Pons (tissue), 1 donor: ENCODE measurements at regions not wholly inside any gene's neighbourhood (a gene's known extent, or its start where the extent isn't known, plus 50 kb on each side); places are given as distances from the start of the nearest gene placed in this dataset.
"Not testable (repeated sequence)": the region's sequence is repeated elsewhere in the genome, so short reads cannot be mapped to it uniquely, and the experiment has no call there.

Experiments
- DNase-seq: peaks from one replicate; pipeline ENCODE4 v3.0.0-alpha.2; 2016; ENCODE audit warnings: low spot score

DNA sequence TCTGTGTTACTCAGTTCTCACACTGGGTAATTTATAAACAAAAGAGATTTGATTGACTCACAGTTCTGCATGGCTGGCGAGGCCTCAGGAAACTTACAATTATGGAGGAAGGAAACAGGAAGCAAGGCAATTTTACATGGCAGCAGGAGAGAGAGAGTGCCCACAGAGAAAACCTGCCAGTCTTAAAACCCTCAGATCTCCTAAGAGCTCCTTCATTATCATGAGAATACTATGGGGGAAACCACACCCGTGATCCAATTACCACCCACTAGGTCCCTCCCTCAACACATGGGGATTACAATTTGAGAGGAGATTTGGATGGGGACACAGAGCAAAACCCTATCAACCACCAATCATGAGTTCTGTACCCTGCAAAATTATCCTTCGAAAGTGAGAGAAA lies 1180.8 kb downstream of the JRKL start:
- DNase-seq: no peak

DNA sequence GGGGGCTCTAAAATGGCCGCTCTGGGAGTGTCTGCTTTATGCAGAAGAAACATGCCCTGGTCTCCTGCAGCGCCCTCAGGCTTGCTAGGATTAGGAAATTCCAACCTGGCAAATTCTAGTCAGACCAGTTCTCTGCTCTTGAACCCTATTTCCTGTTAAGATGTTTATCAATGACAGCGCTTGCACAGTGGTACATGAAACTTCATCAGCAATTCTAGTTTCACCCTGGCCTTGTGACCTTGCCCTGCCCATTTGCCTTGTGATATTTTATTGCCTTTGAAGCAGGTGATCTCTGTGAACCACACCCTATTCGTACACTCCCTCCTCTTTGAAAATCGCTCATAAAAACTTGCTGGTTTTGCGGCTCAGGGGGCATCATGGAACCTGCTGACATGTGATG lies 1184.0 kb downstream of the JRKL start:
- not testable (repeated sequence) for DNase-seq

DNA sequence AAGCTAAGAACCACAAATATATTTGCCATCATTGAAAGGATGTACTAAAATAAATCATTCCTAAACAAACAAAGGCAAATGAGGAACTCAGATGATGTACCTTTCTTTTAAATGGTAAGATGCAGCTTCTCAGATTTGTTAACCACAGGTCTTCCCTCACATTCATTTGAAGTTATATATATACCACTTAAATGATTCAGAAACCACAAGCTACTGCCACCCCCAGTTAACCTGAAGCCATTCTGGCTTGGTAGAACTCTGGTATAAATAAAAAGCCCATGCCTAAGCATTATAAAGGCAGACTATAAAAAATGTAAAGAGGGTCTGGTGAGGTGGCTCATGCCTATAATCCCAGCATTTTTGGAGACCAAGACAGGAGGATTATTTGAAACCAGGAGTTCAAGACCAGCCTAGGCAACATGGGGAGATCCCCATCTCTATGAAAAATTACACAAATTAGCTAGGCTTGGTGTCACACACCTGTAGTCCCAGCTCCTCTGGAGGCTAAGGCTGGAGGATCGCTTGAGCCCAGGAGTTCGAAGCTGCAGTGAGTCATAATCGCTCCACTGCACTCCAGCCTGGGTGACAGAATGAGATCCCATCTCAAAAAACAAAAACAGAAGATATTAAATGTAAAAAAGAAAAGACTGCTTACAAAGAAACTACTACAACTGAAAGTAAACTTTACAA lies 1185.3 kb downstream of the JRKL start:
- no peak for DNase-seq

DNA sequence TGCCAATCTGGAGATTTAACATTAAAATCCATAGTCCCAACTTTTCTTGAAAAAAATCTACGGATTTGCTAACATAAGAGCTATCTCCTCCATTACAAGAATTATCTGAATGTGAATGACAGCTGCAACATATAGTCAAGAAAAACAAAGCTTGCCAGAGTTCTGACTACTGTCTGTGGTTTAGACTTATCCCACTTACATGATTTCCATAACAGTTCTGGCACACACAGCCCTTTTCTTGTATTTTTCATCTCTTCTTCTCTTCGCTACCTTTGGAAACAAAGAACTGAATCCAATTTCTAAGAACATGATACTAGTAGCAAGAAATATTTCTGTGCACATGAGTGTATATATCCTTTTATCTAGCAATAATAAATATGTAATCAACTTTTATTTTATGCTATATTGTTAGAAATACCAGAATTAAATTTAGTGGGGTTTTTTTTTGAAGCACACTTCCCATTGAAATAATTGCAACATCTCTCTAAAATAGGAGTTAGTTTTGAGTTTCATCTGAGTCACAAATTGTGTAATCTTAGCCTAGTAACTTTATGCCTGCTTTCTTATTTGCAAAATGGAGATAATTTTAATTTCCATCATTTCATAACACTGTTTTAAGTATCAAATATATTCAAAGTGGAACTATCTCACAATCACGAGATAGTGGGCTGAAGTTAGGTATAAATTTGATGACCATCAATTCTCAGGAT lies 1217.6 kb downstream of the JRKL start:
- no peak for DNase-seq

DNA sequence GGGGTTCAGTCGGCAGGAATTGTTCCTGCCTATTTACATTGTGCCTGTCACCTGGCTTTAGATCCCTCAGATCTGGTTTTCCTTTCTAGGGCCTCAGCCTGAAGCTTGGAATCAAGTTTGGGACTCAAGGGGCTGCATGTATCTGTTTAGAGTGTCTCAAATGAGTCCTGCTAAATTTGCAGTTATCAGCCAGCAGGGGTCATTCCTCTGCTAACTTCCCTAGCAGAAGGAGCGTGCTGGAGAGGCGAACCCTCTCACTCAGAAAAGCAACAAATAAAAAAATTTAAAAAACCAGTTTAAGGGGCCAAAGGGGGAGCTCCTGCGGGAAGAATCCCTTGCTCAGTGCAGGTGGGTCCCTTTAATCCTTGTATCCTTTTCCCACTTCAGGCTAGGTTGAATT lies 1220.2 kb downstream of the JRKL start:
- no peak for DNase-seq

DNA sequence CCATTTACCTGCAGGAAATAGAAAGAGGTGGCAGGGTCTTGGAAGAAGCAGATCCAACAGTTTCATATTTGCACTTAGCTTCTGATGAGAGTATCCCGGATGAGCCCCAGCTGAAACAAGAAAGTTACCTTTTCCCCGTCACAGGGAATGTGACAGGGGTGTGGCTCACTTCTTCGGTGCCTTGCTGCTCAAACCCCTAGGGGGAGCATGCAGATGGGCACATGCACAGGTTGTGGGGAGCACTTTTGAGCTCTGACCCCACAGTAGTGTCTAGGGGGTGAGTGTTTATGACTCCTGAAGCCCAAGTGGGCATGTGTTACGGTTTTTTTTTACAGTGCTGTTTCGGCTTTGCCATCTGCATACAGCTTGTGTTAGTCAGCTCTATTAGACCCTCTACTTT lies 1221.0 kb downstream of the JRKL start:
- no peak for DNase-seq

DNA sequence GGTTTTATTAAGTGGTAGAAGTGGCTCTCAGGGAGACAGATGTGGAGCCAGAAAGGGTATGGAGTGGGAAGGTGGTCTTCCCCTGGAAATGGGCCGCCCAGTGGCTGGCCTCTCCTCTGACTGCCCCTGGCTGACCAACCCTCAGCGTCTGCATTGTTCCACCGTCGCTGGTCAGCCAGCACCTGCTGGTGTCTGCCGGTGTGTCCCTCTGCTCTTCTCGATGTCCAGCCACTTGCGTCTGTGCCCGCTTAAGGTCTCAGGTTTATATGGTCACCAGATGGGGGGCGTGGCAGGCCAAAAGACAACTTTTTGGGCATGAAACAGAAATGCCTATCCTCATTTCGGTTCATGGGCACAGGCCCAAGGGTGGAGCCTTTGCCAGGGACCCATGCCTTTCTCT lies 1221.5 kb downstream of the JRKL start:
- DNase-seq: no peak

DNA sequence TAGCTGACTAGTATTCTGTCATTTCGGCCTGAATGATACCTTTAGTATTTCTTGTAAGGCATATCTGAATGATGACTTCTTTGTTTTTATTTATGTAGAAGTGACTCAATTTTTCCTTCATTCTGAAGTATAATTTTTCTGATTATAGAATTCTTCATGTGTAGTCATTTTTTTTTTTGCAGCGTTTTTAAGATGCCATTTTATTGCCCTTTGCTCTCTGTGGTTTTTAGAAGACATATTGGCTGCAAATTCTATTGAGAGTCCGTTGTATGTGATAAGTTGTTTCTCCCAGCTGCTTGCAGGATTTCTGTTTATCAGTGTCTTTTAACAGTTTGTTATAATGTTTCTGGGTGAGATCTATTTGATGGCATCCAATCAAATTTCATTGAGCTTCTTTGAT lies 1224.8 kb downstream of the JRKL start:
- no peak for DNase-seq

DNA sequence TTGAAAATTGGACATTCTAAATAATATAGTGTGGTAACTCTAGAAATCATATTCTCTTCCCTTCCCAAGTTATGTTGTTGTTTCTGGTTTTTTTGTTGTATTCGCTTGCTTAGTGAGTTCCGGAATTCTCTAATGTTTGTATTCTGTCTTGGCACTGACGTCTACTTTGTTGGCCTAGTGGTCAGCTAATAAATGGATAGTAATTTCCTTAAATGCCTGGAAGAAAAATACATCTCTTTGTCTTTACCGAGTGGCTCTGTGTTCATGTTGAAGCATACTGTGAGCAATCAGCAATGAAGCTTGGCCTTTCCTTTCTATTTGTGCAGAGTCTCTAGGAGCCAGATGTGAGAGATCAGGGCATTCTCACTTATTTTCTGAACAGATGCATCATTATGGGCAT lies 1225.7 kb downstream of the JRKL start:
- no peak for DNase-seq

DNA sequence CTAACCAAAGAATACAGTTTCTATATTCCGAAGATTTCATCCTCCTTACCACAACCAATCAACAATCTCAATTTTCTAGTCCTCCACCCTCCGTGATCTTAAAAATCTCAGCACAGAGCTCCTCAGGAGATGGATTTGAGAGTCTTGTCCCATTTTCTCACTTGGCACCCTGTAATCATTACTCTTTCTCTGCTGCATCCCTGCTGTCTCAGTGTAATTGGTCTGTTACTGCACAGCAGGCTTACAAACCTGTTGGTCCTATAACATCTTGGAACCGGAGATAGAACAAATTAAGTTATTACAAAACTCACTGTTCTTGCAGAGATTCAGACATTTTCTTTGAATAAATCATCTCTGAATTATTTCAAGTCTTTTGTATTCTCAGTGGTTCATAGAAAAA lies 1227.2 kb downstream of the JRKL start:
- no peak for DNase-seq

DNA sequence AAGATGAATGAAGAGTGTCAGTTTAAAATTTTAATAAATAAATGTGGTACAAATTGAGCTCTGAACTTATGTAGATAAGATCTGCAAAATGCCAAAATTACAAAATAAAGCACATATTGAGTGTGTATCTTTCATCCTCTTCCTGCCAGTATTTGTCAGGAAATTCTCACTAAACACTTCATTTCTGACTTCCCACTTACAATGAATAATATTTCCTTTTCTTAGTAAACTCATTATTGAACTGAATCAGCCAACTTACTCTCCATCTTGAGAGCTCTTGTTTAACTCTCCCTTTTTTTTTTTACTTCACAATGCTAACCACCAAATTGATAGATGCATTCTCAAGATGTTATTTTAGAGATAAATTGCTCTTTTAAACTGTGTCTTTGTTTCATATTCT lies 1230.2 kb downstream of the JRKL start:
- DNase-seq: no peak

DNA sequence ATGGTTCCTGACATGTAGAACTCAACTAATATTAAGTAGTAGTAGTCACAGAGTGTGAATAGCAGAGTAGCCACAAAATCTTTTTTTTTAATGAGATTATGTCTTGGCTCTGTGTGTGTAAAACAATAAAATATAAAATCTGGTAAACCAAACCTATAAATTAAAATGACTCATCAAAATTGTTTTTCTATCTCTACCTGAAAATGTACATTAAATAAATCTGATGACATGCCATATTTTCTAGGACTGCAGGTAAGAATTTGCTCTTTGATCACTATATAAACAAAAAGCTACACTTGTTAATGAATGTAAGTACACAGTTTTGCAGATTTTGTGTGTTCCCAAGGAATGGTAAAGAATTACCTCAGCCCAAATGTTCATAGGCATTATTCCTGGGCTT lies 1231.5 kb downstream of the JRKL start:
- DNase-seq: no peak

DNA sequence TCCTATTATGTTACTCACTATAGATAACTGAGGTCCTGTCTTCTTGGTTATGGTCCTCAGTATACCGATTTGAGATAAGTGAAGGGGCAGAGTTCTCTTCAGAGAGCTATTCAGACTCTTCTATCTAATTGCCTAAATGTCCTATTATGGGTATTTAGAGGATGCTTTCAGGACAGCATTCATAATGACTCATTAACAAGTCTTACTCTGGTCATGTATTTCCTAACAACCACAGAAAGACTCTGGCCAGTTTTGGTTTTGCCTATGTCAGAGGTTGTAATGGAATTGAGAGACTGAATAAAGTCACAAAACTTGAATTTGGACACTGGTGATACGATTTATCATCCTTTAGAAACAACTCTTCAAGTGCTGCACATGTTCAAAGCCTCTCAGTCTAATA lies 1233.0 kb downstream of the JRKL start:
- no peak for DNase-seq

DNA sequence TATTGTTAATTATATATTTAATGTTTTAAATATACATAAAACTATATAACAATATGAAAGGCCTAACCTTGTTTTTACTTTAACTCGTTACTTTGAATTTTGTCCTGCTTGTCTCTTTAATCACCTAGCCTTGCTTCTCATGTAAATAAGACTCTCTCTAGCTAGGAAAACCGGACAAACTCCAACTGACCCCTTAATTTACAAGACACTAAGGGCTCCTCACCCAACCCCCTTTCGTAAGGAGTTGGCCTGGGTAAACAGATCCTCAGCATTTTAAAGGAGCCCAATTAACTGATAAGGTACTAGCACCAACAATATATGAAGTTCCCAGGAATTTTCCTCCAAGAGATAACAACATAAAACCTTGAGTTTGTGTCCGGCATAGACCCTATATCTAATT lies 1246.9 kb downstream of the JRKL start:
- not testable (repeated sequence) for DNase-seq

DNA sequence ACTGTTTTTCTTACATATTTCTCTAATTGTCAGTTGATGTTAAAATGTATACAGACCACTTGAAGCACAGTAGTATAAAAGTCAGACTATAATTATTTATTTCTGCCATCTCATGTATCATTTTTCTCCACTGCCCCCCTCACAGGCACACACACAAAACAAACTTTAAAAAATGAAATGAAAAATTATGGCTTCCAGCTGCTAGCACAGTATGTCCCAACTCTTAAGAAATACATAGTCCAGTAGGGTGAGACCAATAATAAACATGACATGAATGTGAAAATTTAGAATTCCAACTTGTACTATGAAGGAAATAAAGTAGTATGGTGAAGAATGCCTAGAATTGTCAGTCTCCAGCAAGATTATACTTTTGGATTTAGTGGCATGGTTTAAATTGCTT lies 1247.9 kb downstream of the JRKL start:
- DNase-seq: no peak

DNA sequence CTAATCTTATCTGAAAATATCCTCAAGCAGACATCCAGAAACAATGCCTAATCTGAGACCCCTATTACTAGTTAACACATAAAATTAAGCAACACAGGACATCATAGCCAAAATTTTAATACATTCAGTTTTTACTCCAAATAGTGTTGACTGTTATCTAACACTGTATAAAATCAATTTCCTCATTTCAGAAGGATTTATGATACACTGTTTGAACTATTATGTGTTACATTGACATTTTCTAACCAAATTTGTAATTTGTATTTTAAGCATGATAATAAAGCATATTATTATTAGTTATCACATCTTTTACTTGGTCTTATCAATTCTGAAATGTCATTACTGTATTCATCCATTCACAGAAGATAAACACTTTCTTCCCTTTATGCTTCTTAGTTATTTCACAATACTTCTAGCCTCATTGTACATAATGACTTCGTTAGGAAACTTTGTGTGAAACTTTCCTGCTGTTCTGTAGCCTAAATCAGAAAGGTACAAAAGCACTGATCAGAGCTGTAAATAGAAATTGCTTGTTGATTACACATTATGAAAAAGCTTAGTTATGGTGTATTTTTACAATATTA lies 1248.9 kb downstream of the JRKL start:
- DNase-seq: no peak

DNA sequence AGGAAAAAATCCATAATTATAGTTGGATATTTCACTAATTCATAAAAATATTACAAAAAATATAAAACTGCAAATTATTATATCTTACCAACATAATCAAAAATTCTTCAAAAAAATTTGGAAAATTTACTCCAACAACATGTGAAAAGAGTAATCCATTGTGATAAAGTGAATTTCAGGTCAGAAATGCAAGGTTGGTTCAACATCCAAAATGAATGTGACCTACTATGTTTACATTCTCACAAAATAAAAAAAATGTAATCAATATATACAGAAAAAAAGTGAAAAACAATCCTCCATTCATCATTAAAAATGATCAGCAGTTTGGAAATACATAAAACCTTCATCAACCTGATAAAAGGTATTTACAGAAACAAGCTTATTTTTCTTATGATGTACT lies 1252.2 kb downstream of the JRKL start:
- DNase-seq: no peak

DNA sequence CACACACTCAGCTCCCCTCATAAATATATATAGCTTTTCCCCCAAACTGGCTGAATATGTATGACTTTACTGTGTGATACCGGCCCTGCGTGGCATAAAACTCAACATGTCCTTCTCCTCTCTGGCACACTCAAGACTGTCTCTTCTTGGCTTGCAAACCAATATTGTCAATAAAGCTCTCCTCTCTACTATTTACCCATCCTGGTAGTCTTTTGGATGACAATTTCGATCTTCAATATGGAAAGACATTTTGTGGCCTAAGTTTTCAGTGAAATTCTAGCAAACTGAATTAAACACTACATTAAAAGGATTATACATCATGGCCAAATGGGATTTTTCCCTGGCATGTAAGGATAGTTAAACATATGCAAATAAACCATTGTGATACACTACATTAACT lies 1255.9 kb downstream of the JRKL start:
- no peak for DNase-seq

DNA sequence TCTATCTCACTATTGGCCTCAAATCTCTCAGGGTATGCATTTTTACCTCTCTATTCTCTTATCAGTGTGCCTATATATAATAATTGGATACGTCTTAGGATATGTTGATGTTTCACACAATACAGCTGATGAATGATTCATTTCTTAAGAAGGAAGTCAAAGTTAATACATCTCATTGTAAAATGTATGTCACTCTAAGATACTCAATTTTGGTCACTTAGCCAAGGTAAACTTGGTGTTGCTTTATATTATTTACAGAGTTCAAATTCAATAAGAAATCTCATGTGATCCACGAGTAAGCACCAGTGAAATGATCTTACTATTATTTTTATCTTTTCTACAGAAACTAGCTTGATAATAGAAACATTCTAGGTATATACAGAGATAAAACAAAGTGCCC lies 1266.5 kb downstream of the JRKL start:
- no peak for DNase-seq

DNA sequence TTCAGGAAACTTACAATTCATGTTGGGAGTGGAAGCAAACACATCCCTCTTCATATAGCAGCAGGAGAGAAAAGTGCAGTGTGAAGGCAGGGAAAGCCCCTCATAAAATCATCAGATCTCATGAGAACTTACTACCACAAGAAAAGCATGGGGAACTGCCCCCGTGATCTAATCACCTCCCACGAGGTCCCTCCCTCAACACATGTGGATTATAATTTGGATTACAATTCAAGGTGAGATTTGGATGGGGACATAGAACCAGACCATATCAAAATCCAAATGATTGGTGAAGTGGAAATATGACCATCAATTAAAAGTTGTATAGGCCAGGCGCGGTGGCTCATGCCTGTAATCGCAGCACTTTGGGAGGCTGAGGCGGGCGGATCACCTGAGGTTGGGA lies 1268.0 kb downstream of the JRKL start:
- no peak for DNase-seq

DNA sequence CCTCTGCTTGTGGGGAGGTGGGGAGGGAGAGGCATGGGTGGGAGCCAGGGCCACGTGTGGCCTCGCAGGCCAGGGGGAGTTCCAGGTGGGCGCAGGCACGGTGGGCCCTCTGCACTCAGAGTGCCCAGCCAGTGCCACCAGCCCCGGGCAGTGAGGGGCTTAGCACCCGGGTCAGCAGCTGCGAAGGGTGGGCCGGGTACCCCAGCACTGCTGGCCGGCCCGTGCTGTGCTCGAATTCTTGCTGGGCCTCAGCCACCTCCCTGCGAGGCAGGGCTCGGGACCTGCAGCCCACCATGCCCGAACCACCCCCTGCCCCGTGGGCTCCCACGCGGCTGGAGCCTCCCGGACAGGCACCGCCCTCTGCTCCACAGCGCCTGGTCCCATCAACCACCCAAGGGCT lies 1277.2 kb downstream of the JRKL start:
- DNase-seq: no peak

DNA sequence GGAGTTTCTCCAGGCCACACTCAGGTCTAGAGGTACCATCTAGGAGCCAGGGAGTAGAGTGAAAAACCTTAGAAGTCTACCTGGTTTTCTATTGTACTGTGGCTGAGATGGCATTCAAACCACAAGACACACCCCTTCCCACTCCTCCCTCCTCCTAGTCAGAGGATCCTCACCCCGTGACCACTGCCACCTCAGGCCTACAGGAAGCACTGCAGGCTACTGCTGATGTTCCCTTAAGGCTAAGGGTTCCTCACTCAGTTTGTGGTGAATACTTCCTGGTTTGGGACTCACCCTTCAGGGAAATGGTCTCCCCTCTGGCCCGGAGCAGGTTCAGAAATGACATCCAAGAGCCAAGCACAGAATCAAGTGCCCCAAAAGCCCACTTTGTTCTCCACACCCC lies 1293.9 kb downstream of the JRKL start:
- no peak for DNase-seq
